Activated CD4-positive, alpha-beta T cell treated with anti-CD3 and anti-CD28 coated beads, Interleukin-2, Interleukin-4, amounts not matched to agents 100 ng/mL and 50 ng/mL, durations not matched to agents 16 hours and 8 hours (primary cell): ENCODE measurements at regions not wholly inside any gene's neighbourhood (a gene's known extent, or its start where the extent isn't known, plus 50 kb on each side); places are given as distances from the start of the nearest gene placed in this dataset.

Source experiments
- DNase-seq: peaks from one replicate; pipeline ENCODE4 v3.0.0-alpha.2; 2020; ENCODE audit warnings: low spot score

DNA sequence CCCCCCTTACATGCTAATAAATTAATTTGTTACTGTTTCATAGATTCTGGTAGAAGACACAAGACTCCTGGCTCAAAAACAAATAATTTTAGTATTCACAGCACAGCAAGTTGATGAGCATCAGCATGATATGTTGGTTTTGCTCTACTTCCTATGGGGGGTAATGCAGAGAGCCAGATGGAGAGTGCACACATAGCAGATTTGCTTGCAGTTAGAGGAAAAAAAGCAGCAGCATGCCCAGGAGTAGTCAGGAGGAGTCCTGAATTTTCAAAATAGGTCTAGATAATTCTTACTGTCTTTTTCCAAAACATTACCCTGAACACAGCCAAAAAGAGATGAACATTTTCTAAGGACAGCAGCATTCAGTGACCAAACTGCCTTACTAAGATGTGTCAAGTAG is 261.3 kb downstream of the COX7C start:
- no peak for DNase-seq

DNA sequence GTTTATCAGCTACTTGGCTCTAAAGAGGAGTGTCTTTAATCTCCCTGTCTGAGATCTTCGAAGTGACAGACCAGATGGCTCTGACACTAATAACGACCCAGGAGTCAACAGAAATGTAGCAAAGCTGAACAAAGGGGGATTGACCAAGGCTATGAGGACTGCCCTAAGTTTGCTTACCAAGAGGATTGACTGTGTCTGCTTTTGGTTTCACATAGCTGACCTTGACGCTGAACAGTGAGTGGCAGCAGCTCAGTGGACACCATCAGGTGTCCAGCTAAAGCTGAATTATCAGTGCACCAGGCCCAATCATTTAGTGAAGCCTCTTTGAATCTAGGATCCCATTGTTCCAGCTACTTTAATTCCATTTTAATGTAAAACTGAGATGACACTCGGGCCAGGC is 262.6 kb downstream of the COX7C start:
- DNase-seq, result no peak

DNA sequence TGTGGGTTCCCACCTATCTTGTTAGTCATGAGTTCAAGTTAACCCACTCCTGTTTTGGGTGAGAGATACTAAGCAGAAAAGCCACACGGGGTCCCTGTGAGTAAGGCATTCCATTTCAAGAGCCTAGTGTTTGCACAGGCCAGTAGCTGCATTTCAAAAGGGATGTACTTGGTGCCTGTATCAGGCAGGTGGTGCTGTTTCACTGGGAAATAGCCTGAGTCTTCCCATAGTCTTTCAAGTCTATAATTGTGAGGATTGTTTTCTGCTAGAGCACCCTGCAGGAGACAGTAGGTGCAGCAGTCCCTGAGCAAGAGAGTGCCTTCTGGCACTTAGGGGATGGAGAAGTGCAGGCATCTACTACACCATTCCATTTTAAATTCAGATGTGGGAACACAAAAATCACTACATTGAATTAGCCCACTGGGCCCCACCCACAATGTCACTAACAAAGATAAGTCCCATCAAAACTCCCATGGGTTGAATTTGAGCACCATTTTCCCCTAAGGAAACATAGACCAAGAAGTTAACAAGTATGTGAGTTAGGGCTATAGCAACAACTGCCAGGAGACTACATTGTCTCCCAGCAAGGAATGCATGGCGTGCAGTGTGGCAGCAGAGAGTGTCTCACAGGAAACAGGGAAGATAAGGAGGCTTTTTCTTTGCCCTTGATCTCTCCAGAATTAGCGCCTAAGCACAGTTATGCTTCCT is 263.2 kb downstream of the COX7C start:
- peak; percentile 64 for DNase-seq

DNA sequence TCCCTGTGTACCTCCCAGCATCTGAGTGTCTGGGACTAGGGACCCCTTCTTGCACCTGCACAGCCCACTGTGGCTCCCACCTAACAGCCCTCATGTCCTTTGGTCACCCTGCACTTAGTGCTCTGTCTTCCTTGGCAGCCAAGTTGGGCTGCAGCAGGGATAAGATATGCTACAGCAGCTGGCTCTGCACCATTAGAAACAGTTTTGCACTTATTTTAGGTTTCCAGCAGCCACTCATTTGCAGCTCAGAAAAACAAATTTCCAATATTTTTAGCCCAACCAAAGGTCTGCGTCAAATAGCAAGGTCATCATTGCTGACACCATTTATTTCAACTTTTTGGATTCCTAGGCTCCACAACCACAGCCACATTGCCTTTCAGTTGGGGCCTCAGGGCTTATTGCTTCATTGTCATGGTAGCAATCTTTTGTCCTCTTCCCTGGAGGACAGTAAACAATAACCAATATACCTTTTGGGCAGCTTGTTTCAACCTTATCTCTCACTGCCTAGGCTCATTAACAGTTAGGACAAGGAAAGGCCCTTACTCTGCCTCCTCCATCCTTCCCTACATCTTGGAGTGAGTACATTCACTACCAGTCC is 263.9 kb downstream of the COX7C start:
- DNase-seq, result no peak

DNA sequence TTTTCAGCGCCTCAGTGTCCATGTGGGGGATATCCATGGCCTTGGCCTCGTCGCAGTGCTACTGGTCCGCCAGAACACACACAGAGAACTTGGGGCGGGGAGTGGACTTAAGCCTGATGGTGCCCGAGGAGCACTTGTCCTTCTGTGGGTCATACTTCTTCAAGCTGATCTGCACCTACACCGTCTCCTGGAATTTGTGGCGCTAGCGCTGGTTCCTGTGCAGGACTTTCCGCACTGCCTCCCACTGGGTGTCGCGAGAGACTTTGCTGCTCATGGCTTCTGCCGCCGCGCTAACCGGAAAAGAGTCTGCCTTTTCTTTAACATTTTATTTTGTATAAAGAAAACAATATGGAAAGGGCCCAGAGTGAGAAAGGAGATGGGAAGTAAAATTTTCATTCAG is 266.9 kb downstream of the COX7C start:
- DNase-seq, result no peak

DNA sequence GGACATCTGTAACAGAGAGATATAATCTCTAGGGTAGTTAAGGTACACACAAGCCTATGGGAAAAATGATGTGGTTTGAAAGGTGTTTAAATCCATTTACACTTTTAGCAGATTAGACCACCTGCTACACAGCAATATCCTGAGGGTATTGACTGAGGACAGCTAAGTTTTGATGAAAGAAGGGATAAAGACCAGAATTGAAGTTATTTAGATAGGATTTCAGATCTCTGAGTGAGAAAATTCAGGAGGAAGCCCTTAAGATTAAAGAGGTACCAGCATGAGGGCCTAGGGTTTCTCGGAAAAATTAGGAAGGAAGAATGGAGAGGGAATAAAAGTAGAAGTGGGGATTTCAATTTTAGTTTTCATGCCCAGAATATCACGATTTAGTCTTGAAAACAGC is 267.3 kb downstream of the COX7C start:
- DNase-seq, result no peak

DNA sequence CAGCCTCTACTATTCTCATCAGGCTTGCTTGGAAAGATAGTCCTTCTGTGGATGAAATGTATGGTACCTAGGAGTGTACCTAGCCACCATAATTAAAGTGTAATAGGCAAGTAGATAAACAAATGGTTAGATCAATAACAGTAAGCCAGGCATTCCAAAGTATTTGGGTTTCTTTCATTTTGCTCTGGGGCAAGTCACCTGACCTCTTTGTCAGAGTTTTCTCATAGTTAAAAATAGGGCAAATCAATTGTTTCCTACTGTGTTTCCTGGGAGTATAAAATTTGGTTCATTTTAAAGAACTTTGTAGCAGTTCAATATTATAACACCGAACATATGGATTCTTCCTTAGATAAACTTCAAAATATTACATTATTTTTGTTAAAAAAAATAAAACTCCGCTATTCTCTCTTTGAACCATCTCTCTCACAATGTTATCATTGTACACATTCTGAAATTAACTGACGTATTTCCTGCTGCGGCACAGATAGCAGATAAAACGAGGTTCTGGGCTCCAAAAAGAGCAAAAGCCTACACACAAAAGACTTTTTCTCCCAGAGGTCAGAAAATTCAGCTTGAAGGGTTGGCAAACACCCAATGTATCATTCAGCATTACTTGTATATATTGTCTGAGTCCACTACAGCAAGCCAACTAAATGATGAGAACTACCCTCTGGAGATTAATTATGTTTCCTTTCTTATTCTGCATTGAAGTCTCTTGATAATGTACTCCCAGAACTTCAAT is 267.9 kb downstream of the COX7C start:
- no peak for DNase-seq

DNA sequence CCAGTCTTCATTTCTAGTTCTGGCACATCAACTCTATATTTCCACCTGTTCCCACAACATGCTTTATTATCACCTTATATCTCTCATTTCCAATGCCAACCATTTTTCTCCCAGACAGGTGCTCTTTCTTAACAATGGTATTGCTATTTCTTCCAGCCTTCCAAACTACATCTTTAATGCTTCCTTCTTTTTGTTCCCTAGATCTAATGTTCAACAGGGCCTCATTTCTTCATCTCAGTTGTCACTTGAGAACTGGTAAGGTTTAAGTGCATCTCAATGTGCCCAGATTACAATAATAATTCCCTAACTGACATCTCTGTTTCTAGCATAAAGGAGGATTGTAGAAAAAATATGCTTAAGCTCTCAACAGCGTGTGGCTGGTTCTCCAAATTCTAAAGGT is 272.6 kb downstream of the COX7C start:
- no peak for DNase-seq

DNA sequence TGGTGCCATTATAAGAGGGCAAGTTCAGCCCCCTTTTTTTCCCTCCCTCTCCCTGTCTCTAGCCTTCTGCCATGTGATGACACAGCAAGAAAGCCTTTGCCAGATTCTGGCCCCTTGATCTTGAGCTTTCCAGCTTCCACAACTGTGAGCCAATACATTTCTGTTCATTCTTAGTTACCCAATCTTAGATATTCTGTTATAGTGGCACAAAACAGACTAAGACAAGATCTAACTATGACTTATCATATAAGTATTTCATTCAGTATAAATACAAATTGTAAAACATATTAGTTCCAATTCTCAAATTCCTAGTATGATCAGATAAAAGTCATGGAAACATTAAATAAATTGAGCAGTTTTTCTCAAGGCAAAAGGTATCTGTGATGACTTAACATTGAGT is 276.3 kb downstream of the COX7C start:
- no peak for DNase-seq

DNA sequence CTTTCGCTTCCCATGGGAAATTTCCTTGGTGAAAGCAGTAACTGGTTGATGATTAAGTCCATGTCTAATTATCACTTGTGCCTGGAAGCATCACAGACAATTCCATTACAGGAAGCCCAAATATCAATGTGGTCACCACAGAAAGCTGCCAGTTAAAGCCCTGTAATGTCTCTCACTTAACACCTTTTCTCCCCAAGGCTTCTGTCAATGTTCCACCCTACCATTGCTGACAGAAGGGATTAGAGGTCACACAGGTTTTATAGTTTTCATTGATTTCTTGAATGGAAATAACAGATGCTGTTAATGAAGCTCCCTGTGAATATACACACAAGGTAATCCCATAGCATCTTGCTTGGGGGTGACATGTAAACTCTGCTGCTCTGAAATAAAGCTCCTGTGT is 279.2 kb downstream of the COX7C start:
- DNase-seq, result no peak

DNA sequence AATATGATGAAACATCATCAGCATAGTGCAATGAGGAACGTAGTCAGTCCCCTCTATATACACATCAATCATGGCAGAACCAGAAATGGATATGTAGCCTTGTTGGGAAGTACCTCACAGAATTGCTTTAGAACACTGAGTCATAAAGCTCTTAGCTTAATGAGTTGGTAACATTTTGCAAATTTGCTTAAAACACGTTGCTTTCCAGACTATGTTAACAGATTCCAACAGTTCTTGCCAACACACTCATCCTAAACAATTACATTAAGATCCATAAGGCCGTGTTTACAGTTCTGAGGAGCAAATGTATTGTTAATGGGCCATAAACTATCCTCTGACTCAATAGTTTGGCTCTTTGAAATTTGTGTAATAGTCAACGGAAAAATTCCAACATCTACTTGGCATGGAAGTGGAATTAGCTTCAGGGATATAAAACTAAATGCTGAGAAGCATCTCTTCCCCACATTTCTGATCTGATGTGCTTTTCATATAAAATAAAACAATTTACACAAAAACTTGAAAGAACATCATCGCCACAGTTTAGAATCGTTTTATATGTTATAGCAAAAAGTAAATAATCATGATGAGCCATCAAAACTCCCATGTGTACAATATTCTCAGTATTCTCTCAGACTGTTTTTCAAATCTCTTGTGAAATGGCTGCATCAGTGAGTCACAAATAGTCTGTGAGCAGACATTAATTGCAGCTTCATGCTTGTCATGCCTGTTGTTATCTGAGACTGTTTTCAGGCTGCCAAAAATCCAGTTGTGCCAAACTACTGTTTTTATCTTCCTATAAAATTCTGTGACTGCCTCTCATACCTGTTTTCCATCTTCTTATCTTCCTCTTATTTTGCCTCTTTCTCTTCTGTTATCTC is 291.9 kb downstream of the COX7C start:
- no peak for DNase-seq

DNA sequence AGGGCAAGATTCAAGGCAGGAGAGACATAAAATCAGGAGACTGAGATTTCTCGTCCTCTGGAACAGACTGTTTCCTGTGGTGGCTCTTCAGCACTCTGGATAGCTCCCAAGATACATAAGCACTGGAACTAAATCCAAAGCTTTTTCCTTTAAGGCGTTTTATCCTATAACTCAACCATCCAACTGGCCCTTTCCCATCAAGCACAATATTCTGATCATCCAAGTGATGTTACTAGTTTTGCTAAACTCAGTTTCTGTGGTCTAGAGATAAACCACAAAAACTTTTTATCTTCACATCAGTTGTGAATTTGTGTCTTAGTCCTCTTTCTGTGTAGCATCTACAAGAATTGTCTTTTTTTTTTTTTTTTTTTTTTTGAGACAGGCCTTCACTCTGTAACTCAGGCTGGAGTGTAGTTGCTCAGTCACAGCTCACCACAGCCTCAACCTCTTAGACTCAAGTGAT is 299.4 kb downstream of the COX7C start:
- DNase-seq, result peak; percentile 58

DNA sequence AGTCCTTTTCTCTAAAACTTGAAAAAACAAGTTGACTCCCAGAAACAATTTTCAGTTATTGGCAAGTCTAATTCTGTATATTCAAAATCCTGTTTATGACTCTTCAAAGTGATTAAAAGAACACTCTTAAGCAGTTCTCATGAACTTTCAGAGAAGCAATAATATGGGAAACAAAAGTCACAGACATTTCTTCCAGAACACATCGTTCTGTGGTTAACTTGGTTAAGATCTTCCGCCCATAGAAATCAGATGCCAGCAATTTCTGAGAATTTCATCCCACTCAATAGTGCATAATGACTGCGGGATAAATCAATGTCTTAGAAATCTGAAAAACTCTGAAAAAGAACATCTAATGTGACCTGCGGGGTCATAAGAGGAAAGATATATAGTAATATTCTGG is 300.5 kb downstream of the COX7C start:
- DNase-seq, result peak; percentile 67

DNA sequence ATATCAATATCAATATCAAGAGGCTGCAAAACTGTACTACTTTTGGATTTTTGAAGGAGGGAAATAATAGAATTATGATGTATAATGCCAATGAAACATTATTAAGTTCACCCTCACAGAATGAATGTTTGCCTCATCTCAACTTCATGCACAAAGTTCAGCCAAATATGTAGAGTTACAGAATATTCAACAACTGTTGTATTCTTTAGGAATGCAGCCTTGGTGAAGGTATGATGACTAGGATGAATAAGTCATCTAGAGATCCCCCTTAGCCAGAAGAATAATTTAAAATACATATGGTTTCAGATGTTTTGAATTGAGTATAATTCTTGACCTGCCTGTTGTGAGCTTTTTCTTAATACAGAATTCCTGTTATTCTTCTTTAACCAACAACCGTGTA is 308.3 kb downstream of the COX7C start:
- no peak for DNase-seq

DNA sequence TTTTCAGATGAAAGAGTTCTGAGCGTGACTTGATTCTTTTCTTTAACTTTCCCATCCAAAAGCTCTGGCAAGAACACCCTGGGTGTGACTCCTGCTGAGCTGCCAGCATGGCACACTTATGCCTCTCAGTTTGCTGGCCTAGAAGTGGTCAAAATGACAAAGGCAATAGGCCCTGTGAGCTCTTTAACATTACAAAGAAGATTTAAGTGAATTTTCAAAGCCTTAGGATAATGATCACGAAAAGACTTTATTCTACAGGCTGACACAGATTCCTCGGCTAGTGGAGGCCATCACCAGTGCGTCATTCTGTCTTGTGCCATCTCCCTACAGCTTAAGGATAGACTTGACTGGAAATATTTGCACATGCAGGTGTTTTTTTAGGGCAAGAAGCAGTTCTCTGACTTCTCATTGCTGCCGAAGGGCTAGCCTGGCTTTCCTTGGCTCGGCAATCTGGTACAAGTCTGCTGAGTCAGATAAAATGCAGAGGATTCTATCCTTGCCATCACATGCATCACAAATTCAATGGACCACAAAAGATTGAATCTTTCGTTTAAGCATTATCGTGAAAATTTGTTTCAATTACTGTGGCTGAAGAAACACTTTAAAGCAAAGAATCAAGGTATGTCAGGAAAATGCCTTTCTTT is 311.5 kb downstream of the COX7C start:
- DNase-seq, result no peak

DNA sequence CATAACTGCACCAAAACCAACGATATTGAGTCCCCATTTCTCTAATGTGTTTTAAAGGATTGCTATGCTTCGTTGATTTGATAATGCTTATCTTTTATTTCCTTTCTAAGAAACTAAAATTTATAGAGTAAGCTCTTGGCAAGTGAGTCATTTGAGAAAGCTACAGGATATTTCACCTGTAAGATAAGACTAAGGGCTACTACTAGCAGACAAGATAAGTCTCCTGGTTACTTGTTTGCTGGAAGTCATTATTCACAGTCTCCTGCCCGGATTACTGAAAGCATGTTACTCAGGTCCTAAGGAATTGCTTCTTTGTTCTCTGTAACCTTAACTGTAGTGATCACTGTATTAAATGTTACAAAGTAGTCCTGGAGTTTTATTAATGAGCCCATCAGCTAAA is 315.9 kb upstream of the RASA1 start:
- DNase-seq, result no peak

DNA sequence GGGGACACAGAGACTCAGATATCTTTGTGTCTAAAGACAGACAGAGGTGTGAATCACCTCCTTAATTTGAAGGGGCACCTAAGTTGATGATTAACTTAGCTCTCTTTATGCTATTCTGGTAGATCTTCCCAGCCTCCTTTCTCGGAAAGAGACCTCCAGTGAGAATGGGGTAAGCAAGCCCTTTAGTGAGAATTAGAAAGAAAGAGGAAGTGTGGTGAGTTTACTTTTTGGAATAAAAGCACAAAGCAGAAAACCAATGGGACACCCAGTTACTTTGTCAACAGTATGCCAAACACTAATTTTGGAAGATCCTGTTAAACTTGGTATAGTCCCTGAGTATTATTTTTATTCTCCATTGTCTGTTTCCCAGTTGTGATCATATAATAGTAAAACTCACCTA is 302.8 kb upstream of the RASA1 start:
- no peak for DNase-seq

DNA sequence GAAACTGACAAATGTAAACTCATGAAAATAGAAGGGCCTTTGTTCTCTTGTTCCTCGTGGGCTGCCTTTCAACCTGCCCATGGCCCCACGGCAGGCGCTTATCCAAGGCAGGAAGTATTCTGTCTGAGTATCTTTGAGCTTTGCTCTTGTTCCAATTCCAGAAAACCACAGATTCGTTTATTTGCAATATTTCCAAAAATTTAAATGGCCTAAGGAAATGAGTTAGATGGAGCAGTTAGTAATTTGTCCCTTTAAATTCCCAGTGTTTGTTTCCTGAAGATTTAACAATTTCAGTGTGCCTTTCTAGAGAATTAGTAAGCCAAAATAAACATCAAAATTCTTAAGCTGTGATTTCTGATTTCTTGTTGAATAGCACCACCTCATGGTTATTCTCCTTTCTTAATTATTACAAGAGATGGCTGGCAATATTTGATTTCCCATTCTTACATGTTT is 299.4 kb upstream of the RASA1 start:
- DNase-seq, result peak; percentile 24

DNA sequence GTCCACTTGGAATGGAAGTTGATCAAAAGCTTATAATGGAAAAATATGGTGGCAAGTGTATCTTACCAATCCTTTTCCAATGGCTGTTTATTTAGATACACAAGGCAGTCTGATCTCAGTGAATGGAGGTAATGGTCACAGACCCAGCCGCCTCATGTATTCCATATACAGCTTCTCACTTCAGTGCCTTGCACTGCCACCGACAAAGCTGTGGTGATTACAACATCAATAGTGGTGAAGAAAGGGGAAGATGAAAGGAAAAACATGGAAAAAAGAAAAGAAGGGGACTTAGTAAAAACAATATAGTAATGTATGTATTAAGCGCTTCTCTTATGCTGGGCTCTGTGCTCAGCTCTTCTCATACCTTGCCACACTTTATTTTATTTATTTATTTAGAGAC is 297.3 kb upstream of the RASA1 start:
- no peak for DNase-seq

DNA sequence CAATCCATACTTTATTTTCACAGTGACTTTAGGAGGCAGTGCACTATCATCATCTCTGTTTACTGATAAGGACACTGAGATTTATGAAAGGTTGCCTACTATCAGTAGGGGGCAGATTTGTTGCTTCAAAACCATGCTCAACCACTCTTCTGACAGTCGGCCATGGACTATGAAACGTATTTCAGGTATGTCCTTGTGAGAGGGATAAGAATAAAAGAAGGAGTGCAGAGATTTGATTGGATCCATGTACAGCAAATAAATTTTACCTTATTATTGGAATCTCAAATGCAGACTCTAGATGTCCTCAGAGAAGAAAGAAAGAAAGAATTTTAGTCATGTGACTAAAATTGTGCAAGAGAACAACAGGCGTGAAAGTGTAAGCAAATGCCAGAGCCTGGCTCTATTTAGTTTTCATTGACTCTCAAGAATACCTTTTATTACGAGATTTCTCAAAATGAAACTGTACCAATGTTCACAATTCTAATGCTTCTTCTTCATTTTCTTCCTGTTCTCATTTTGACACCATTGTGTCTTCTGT is 296.6 kb upstream of the RASA1 start:
- DNase-seq, result peak; percentile 22

DNA sequence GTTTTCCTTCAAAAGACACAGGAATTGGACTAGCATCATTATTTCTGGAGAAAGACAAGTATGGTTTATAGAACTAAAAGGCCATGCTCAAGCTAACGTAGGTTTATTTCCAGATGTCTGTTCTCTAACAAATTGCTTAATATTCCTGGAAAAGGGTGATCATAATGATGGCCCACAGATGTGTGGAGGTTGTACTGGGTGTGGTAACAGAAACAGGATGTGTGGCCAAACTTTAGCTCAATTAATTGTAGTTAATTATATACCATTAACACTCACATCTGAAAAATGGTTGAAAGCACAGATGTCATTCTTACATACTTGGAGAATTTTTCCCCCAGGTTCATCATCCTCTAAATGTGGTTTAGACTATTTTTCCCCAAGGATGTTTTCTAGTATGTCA is 292.7 kb upstream of the RASA1 start:
- no peak for DNase-seq

DNA sequence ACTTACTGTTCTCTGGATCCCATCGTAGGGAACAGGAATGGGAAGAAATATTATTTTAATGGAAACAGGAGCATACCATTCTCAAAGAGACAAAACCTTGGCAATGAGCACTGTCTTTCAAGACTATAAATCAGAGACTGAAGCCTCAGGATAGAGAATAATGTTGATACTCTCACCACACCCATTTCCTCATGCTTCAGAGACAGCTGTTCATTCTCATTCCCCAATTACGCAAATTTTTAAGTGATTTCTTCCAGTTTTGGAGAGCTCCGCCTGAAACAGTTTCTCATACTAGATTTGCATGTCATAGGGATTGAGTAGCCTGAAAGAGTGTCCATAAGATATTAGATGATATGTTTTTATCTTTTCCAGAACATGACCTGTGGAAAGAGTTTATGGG is 290.5 kb upstream of the RASA1 start:
- no peak for DNase-seq
